ENCODE measurements at regions not wholly inside any gene's neighbourhood (a gene's known extent, or its start where the extent isn't known, plus 50 kb on each side); places are given as distances from the start of the nearest gene placed in this dataset.

DNA sequence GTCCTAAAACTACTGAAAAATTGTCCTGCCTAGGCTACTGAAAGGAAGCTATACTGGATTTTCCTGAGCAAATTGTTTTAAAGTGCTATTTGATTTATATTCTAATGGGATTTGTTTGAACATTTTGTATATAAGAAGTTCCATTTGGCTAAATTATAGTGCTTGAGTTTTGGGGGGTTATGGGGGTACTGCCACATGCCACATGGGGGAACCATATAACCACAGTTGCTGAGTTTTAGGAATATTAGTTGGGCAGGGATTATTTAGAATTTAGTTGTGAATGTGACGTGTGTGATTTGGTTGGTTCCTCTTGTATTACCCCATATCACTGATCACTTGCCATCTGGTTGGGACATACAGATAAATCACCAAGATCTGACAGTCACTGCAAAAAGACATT lies 224.5 kb upstream of the TAPT1 start:
- Mint-ChIP-seq H3K9me3 (no peaks in the 10 kb centered on the region), H3K27me3 (ENCODE audit: low read depth in 2 of 2) (no peaks in the 10 kb centered on the region), H3K4me1 (no peaks in the 10 kb centered on the region), H3K27ac (no peak overlapping the region), H3K36me3 (no peaks in the 10 kb centered on the region), H3K4me3 (no peak overlapping the region)
- TF ChIP-seq, protein P1, sequence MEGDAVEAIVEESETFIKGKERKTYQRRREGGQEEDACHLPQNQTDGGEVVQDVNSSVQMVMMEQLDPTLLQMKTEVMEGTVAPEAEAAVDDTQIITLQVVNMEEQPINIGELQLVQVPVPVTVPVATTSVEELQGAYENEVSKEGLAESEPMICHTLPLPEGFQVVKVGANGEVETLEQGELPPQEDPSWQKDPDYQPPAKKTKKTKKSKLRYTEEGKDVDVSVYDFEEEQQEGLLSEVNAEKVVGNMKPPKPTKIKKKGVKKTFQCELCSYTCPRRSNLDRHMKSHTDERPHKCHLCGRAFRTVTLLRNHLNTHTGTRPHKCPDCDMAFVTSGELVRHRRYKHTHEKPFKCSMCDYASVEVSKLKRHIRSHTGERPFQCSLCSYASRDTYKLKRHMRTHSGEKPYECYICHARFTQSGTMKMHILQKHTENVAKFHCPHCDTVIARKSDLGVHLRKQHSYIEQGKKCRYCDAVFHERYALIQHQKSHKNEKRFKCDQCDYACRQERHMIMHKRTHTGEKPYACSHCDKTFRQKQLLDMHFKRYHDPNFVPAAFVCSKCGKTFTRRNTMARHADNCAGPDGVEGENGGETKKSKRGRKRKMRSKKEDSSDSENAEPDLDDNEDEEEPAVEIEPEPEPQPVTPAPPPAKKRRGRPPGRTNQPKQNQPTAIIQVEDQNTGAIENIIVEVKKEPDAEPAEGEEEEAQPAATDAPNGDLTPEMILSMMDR (IDR thresholded peaks at IDR 0.05) = no peak
- DNase-seq (no peak), ATAC-seq (no peak)
- Histone ChIP-seq H3K27me3 (ENCODE audit: control insufficient read depth, insufficient read depth, low read length) (no peaks in the 10 kb centered on the region), H3K4me3 (ENCODE audit: low read length) (no peak overlapping the region), H3K4me1 (ENCODE audit: control insufficient read depth, insufficient read depth, low read length) (no peaks in the 10 kb centered on the region), H3K36me3 (ENCODE audit: control insufficient read depth, insufficient read depth, low read length) (no peaks in the 10 kb centered on the region), H3K9me3 (ENCODE audit: control insufficient read depth, insufficient read depth, low read length) (no peaks in the 10 kb centered on the region), H3K27ac (ENCODE audit: low read length) (no peak overlapping the region)
- WGBS (ENCODE audit: insufficient coverage) = no CpG with 5 or more reads among the region's 1 CpG
- intact Hi-C loops (cut with micrococcal nuclease) = no loop called here

DNA sequence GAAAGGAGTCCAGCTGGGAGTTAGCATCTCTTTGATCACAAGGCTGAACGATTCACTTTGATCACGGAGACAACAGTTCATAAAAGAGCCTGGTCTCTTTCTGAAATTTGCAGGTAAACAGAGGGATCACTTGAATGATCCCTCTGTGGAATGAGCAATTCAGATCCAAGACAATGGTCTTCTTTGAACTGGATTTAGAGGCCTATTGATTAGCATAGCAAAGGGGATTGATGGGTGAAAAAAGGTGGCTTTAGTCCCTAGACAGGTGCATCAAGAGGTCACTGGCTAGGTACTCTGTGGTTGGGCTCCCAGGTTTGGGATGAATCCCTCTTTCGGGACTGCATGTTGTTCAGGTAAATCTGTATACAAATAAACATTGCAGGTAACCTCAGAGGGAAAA lies 223.8 kb upstream of the TAPT1 start:
- Histone ChIP-seq H3K36me3 (ENCODE audit: control insufficient read depth, insufficient read depth, low read length) (no peaks in the 10 kb centered on the region), H3K27me3 (ENCODE audit: control insufficient read depth, insufficient read depth, low read length) (no peaks in the 10 kb centered on the region), H3K4me3 (ENCODE audit: low read length) (no peak overlapping the region), H3K27ac (ENCODE audit: low read length) (no peak overlapping the region), H3K4me1 (ENCODE audit: control insufficient read depth, insufficient read depth, low read length) (no peaks in the 10 kb centered on the region), H3K9me3 (ENCODE audit: control insufficient read depth, insufficient read depth, low read length) (no peaks in the 10 kb centered on the region)
- DNase-seq (no peak), ATAC-seq (no peak)
- TF ChIP-seq, protein P1 (IDR thresholded peaks at IDR 0.05) = no peak
- no peak overlapping the region for H3K4me3 Mint-ChIP-seq
- H3K9me3 Mint-ChIP-seq = no peaks in the 10 kb centered on the region
- no peaks in the 10 kb centered on the region for H3K27me3 Mint-ChIP-seq (ENCODE audit: low read depth in 2 of 2)
- no peak overlapping the region for H3K27ac Mint-ChIP-seq
- 72% methylated on average over 3 of the region's 3 CpGs for WGBS (ENCODE audit: insufficient coverage)
- H3K36me3 Mint-ChIP-seq = no peaks in the 10 kb centered on the region
- no peaks in the 10 kb centered on the region for H3K4me1 Mint-ChIP-seq
- intact Hi-C loops (cut with micrococcal nuclease) = no loop called here

DNA sequence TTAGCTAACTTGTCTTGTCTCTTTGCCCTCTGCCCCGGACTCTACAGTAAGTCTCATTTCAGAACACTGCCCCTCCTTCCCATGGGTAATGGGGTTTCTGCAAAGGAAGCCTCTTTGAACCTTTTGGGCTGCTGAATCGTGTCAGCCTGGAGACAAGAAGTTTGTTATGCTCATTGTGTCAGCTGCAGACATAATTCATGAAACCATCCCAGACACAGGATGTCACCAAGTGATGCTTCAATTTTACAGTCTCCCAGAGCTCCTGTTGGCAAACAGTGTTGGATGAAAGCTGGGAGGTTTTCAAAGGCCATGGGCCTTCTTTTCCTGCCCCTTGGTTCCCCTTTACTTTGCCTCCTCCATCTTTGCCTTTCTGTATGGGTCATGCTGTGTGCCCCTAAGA lies 223.1 kb upstream of the TAPT1 start:
- WGBS (ENCODE audit: insufficient coverage) = 79% methylated on average over 2 of the region's 2 CpGs
- ATAC-seq = no peak
- H3K27ac ChIP-seq (ENCODE audit: low read length) = no peak overlapping the region
- H3K4me3 ChIP-seq (ENCODE audit: low read length) = no peak overlapping the region
- no peaks in the 10 kb centered on the region for H3K36me3 ChIP-seq (ENCODE audit: control insufficient read depth, insufficient read depth, low read length)
- TF ChIP-seq, protein P1 (IDR thresholded peaks at IDR 0.05) = no peak
- no peaks in the 10 kb centered on the region for H3K27me3 ChIP-seq (ENCODE audit: control insufficient read depth, insufficient read depth, low read length)
- Mint-ChIP-seq H3K36me3 (no peaks in the 10 kb centered on the region), H3K4me1 (no peaks in the 10 kb centered on the region), H3K27me3 (ENCODE audit: low read depth in 2 of 2) (no peaks in the 10 kb centered on the region), H3K9me3 (no peaks in the 10 kb centered on the region), H3K4me3 (no peak overlapping the region), H3K27ac (no peak overlapping the region)
- intact Hi-C loops (cut with micrococcal nuclease) = no loop called here
- DNase-seq = no peak
- no peaks in the 10 kb centered on the region for H3K9me3 ChIP-seq (ENCODE audit: control insufficient read depth, insufficient read depth, low read length)
- no peaks in the 10 kb centered on the region for H3K4me1 ChIP-seq (ENCODE audit: control insufficient read depth, insufficient read depth, low read length)

DNA sequence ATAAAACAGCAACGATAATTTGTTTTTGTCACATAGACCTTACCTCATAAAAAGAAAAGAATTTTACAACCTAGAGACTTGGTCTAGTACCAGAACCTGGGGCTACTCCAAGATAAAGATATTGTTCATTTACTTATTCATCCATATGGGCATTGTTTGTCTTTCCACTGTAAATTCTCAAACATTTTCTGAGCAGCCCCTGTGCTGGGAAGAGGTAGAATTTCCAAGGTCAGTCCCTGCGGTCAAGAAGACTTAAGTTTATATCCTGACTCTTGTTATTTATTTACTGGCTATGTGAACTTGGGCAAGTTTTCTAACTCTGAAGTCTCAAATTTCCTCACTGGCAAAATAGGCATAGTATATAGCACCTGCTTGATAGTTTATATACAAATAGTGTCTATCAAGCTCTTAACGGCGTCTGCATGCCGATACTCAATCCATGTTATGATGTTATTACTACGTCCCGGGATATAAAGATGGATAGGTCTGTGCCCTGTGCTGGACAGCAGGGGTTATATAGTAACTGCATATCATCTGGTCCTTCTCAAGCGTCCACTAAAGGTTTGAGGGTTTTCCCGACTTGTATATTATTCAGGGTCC lies 222.1 kb upstream of the TAPT1 start:
- 93% methylated on average over 9 of the region's 9 CpGs for WGBS (ENCODE audit: insufficient coverage)
- no peaks in the 10 kb centered on the region for H3K36me3 Mint-ChIP-seq
- Histone ChIP-seq H3K9me3 (ENCODE audit: control insufficient read depth, insufficient read depth, low read length) (no peaks in the 10 kb centered on the region), H3K4me3 (ENCODE audit: low read length) (no peak overlapping the region), H3K27ac (ENCODE audit: low read length) (no peak overlapping the region), H3K36me3 (ENCODE audit: control insufficient read depth, insufficient read depth, low read length) (no peaks in the 10 kb centered on the region), H3K27me3 (ENCODE audit: control insufficient read depth, insufficient read depth, low read length) (no peaks in the 10 kb centered on the region), H3K4me1 (ENCODE audit: control insufficient read depth, insufficient read depth, low read length) (no peaks in the 10 kb centered on the region)
- no peaks in the 10 kb centered on the region for H3K27me3 Mint-ChIP-seq (ENCODE audit: low read depth in 2 of 2)
- no peaks in the 10 kb centered on the region for H3K9me3 Mint-ChIP-seq
- H3K27ac Mint-ChIP-seq = no peak overlapping the region
- H3K4me1 Mint-ChIP-seq = no peaks in the 10 kb centered on the region
- no peak overlapping the region for H3K4me3 Mint-ChIP-seq
- intact Hi-C loops (cut with micrococcal nuclease) = no loop called here
- DNase-seq = no peak
- no peak for ATAC-seq
- TF ChIP-seq, protein P1 (IDR thresholded peaks at IDR 0.05) = no peak
